WTC11 (cell line): ENCODE measurements at regions not wholly inside any gene's neighbourhood (a gene's known extent, or its start where the extent isn't known, plus 50 kb on each side); places are given as distances from the start of the nearest gene placed in this dataset.

Experiments
- ATAC-seq: fragments of 200-7000 bp; cut with Tn5 transposase; 2 replicates; pipeline ENCODE4 v1.10.0; 2021; ENCODE audit warnings: mild to moderate bottlenecking, moderate library complexity
- CTCF ChIA-PET: fragments of 300-600 bp; sonication (Branson Sonifier 250); formaldehyde crosslinking; loops from one replicate; lab custom pipeline; 2021; ENCODE audit warnings: antibody characterized with exemption; lab: Charles Lee
- POLR2A ChIA-PET: fragments of 350-600 bp; sonication (Branson Sonifier 250); formaldehyde crosslinking; loops from one replicate; lab custom pipeline; 2021; ENCODE audit warnings: antibody characterized with exemption; lab: Charles Lee
- DNase-seq: peaks from one replicate; pipeline ENCODE4 v3.0.0; 2021; ENCODE audit warnings: low spot score
- H3K27ac Mint-ChIP-seq: 2 replicates; pipeline ENCODE4 v1.8.0; 2021; ENCODE audit warnings: mixed read lengths
- H3K27me3 Mint-ChIP-seq: 2 replicates; pipeline ENCODE4 v1.8.0; 2021; ENCODE audit warnings: low read depth, mild to moderate bottlenecking, moderate library complexity, mixed read lengths
- H3K36me3 Mint-ChIP-seq: 2 replicates; pipeline ENCODE4 v1.8.0; 2021; ENCODE audit warnings: mixed read lengths
- H3K4me1 Mint-ChIP-seq: 2 replicates; pipeline ENCODE4 v1.8.0; 2022; ENCODE audit warnings: mixed read lengths
- H3K4me3 Mint-ChIP-seq: 2 replicates; pipeline ENCODE4 v1.8.0; 2021; ENCODE audit warnings: mild to moderate bottlenecking, moderate library complexity, mixed read lengths
- H3K9me3 Mint-ChIP-seq: 2 replicates; pipeline ENCODE4 v1.8.0; 2021; ENCODE audit warnings: mixed read lengths
- CDX4 ChIP-seq: fragments of 250-450 bp; sonication (Bioruptor Pico); IDR thresholded peaks from 2 replicates; pipeline ENCODE4 v1.9.0; 2021; ENCODE audit warnings: moderate library complexity, mild to moderate bottlenecking, inconsistent platforms, borderline replicate concordance
- CTCF ChIP-seq: fragments of 200-600 bp; IDR thresholded peaks from 2 replicates; pipeline ENCODE4 v1.8.0; 2022; ENCODE audit warnings: antibody characterized with exemption
- E2F5 ChIP-seq: sonication (generic); formaldehyde crosslinking; IDR thresholded peaks from 2 replicates; pipeline ENCODE4 v1.8.1; 2022; ENCODE audit warnings: mild to moderate bottlenecking, moderate library complexity, missing genetic modification reagents
- FOXJ3 ChIP-seq: sonication (generic); formaldehyde crosslinking; IDR thresholded peaks from 2 replicates; pipeline ENCODE4 v1.9.0; 2021; ENCODE audit warnings: missing genetic modification reagents, mild to moderate bottlenecking, borderline replicate concordance
- FOXP4 ChIP-seq: sonication (generic); formaldehyde crosslinking; IDR thresholded peaks from 2 replicates; pipeline ENCODE4 v1.8.0; 2022; ENCODE audit warnings: mild to moderate bottlenecking, missing genetic modification reagents
- GTF2I ChIP-seq: fragments of 250-450 bp; sonication (Bioruptor Pico); conservative IDR thresholded peaks from 2 replicates; pipeline ENCODE4 v1.4.0; 2021; ENCODE audit warnings: mild to moderate bottlenecking
- HMGA2 ChIP-seq: fragments of 250-450 bp; sonication (Bioruptor Pico); IDR thresholded peaks from 2 replicates; pipeline ENCODE4 v1.4.0; 2021; ENCODE audit warnings: mild to moderate bottlenecking, moderate library complexity
- IRF1 ChIP-seq: sonication (generic); formaldehyde crosslinking; IDR thresholded peaks from 2 replicates; pipeline ENCODE4 v1.8.0; 2023; ENCODE audit warnings: missing genetic modification reagents
- JAZF1 ChIP-seq: fragments of 250-450 bp; sonication (Bioruptor Pico); IDR thresholded peaks from 2 replicates; pipeline ENCODE4 v1.9.0; 2021; ENCODE audit warnings: moderate library complexity, mild to moderate bottlenecking, inconsistent platforms
- MXD4 ChIP-seq: fragments of 250-450 bp; sonication (Bioruptor Pico); IDR thresholded peaks from 2 replicates; pipeline ENCODE4 v1.8.0; 2021; ENCODE audit warnings: mild to moderate bottlenecking, moderate library complexity, borderline replicate concordance
- PRDM15 ChIP-seq: sonication (generic); formaldehyde crosslinking; IDR thresholded peaks from 2 replicates; pipeline ENCODE4 v1.8.0; 2022; ENCODE audit warnings: missing genetic modification reagents
- PREB ChIP-seq: sonication (generic); formaldehyde crosslinking; IDR thresholded peaks from 2 replicates; pipeline ENCODE4 v1.8.1; 2022; ENCODE audit warnings: mild to moderate bottlenecking, missing genetic modification reagents, moderate library complexity, borderline replicate concordance
- PRRX2 ChIP-seq: fragments of 250-450 bp; sonication (Bioruptor Pico); IDR thresholded peaks from 2 replicates; pipeline ENCODE4 v1.8.0; 2021; ENCODE audit warnings: mild to moderate bottlenecking
- TCF7 ChIP-seq: sonication (generic); formaldehyde crosslinking; IDR thresholded peaks from 2 replicates; pipeline ENCODE4 v1.8.0; 2022; ENCODE audit warnings: mild to moderate bottlenecking, low read depth, missing genetic modification reagents, moderate library complexity
- USF1 ChIP-seq: sonication (generic); formaldehyde crosslinking; IDR thresholded peaks from 2 replicates; pipeline ENCODE4 v1.8.0; 2022; ENCODE audit warnings: mild to moderate bottlenecking, missing genetic modification reagents
- ZBTB43 ChIP-seq: sonication (generic); formaldehyde crosslinking; IDR thresholded peaks from 2 replicates; pipeline ENCODE4 v1.8.1; 2023; ENCODE audit warnings: mild to moderate bottlenecking, missing genetic modification reagents
- ZNF532 ChIP-seq: fragments of 250-450 bp; sonication (Bioruptor Pico); IDR thresholded peaks from 2 replicates; pipeline ENCODE4 v1.9.0; 2021; ENCODE audit warnings: mild to moderate bottlenecking, borderline replicate concordance

- Mint-ChIP-seq H3K36me3 (no peaks in the 10 kb centered on the region; the same call in 1 of the 2 replicates), H3K27me3 (peaks cover 2% of the 10 kb centered on the region; the same call in 1 of the 2 replicates), H3K4me3 (no peak overlapping the region), H3K4me1 (peaks cover 9% of the 10 kb centered on the region), H3K27ac (no peak overlapping the region), H3K9me3 (peaks cover 8% of the 10 kb centered on the region)
- POLR2A ChIA-PET = no interaction called here
- TF ChIP-seq PRRX2 (CRISPR knock-in tag) (no peak), ZNF532 (CRISPR knock-in tag) (no peak), PRDM15 (CRISPR knock-in tag) (no peak), GTF2I (no peak), IRF1 (CRISPR knock-in tag) (no peak), E2F5 (CRISPR knock-in tag) (no peak), FOXP4 (CRISPR knock-in tag) (no peak), JAZF1 (no peak)
- no peak for ATAC-seq
- DNase-seq = no peak
- CTCF ChIA-PET = no interaction called here
These were observed 213.5 kb upstream of the NRP1 start for GRCh38 chr10:33547976-33548375.

GRCh38 chr10:33546031-33546430 lies 211.6 kb upstream of the NRP1 start:
- no peak overlapping the region for H3K27ac Mint-ChIP-seq
- peaks cover 9% of the 10 kb centered on the region for H3K9me3 Mint-ChIP-seq
- no peaks in the 10 kb centered on the region for H3K4me1 Mint-ChIP-seq
- CTCF ChIA-PET = no interaction called here
- TF ChIP-seq PREB (CRISPR knock-in tag) (no peak), CTCF (no peak), ZBTB43 (CRISPR knock-in tag) (no peak), TCF7 (CRISPR knock-in tag) (no peak), USF1 (CRISPR knock-in tag) (no peak), HMGA2 (CRISPR knock-in tag) (no peak), CDX4 (CRISPR knock-in tag) (no peak), FOXJ3 (no peak), MXD4 (CRISPR knock-in tag) (no peak)
- no peaks in the 10 kb centered on the region; the same call in 1 of the 2 replicates for H3K36me3 Mint-ChIP-seq
- ATAC-seq (no peak), DNase-seq (no peak)
- POLR2A ChIA-PET = no interaction called here
- H3K27me3 Mint-ChIP-seq = no peaks in the 10 kb centered on the region
- no peak overlapping the region for H3K4me3 Mint-ChIP-seq
